ENCODE measurements at regions not wholly inside any gene's neighbourhood (a gene's known extent, or its start where the extent isn't known, plus 50 kb on each side); places are given as distances from the start of the nearest gene placed in this dataset.

- no peak for DNase-seq (ENCODE audit: low read depth)
- TF ChIP-seq, protein P1, sequence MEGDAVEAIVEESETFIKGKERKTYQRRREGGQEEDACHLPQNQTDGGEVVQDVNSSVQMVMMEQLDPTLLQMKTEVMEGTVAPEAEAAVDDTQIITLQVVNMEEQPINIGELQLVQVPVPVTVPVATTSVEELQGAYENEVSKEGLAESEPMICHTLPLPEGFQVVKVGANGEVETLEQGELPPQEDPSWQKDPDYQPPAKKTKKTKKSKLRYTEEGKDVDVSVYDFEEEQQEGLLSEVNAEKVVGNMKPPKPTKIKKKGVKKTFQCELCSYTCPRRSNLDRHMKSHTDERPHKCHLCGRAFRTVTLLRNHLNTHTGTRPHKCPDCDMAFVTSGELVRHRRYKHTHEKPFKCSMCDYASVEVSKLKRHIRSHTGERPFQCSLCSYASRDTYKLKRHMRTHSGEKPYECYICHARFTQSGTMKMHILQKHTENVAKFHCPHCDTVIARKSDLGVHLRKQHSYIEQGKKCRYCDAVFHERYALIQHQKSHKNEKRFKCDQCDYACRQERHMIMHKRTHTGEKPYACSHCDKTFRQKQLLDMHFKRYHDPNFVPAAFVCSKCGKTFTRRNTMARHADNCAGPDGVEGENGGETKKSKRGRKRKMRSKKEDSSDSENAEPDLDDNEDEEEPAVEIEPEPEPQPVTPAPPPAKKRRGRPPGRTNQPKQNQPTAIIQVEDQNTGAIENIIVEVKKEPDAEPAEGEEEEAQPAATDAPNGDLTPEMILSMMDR (IDR thresholded peaks at IDR 0.05; ENCODE audit: insufficient read depth, low read depth, low read length, missing control alignments), result no peak
- H3K4me3 ChIP-seq (ENCODE audit: low read depth, low read length), result no peak overlapping the region
Observed at GRCh38 chr18:70684821-70685220, 396.0 kb downstream of the SOCS6 start.

DNA sequence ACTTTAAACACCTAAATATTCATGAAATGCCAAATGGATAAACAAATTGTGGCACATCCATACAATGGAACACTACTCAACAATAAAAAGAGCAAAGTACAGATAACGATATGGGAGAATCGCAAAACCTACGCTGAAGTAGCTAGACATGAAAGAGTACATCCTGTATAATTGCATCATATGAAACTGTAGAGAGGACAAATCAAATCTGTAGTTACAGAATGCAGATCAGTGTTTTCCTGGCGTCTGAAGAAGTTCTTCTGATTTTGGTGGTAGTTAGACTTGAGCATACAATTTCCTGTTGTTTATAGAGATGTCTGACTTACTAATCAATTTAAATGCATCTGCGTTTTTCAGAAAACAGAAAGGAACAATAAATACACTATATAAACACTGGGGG, 394.4 kb downstream of the SOCS6 start:
- H3K4me3 ChIP-seq (ENCODE audit: low read depth, low read length), result no peak overlapping the region
- no peak for DNase-seq (ENCODE audit: low read depth)
- TF ChIP-seq, protein P1 (IDR thresholded peaks at IDR 0.05; ENCODE audit: insufficient read depth, low read depth, low read length, missing control alignments), result no peak

DNA sequence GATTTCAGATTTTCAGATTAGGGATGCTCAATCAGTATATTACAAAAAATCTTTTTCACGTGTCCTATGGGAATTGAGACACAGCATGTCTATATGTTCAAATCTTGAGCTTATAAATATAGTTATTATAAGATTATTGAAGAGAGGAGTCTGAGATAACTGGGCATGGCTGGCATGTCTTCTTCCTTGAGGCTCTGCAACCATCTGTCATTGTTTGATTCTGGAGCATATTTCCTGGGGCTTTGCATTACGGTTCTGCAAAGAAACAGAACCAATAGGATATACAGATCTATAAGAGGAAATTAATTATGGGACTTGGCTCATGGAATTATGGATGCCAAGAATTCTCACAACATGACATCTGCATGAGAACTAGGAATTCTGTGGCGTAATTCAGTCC, 386.1 kb downstream of the SOCS6 start:
- TF ChIP-seq, protein P1 (IDR thresholded peaks at IDR 0.05; ENCODE audit: insufficient read depth, low read depth, low read length, missing control alignments), result no peak
- H3K4me3 ChIP-seq (ENCODE audit: low read depth, low read length), result no peak overlapping the region

DNA sequence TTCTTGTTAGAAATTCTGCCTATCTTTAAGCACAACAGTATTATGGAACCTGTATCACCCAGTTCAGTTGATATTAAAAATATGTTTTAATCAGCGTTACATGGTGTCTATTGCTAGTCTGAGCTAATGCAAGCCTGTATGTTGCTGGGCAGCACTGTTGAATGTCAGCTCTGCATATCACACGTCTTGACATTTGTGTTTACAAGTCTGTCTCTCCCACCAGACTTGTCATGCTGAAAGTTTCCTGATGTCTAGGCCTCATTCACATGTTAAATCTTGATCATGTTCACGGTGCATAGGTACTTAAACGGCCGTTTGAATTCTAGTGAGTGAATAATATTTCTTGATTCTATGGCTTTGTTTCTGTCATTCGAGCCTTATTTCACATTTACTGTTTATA, 385.0 kb downstream of the SOCS6 start:
- TF ChIP-seq, protein P1 (IDR thresholded peaks at IDR 0.05; ENCODE audit: insufficient read depth, low read depth, low read length, missing control alignments), result no peak
- DNase-seq (ENCODE audit: low read depth), result no peak
- H3K4me3 ChIP-seq (ENCODE audit: low read depth, low read length), result no peak overlapping the region

More for the DNA sequence above, 386.1 kb downstream of the SOCS6 start:
- DNase-seq (ENCODE audit: low read depth), result no peak

DNA sequence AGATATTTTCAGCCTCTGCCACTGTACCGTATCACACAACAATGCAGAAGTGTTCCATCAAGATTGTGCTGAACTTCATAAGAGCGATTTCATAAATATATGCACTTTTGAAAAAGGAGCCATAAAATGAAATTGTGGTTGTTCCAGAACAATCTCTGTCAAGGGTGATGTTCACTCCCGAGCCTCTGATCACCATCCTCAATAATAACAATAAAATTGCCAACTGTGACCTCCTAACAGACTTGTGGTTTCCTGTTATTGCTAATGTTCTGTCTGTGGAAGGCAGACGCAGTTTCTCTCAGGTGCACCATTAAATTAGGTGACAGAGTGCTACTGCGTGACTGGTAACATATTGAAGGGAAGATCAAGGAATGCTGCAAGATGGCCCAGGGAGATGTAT, 383.7 kb downstream of the SOCS6 start:
- no peak overlapping the region for H3K4me3 ChIP-seq (ENCODE audit: low read depth, low read length)
- TF ChIP-seq, protein P1 (IDR thresholded peaks at IDR 0.05; ENCODE audit: insufficient read depth, low read depth, low read length, missing control alignments), result no peak
- no peak for DNase-seq (ENCODE audit: low read depth)

DNA sequence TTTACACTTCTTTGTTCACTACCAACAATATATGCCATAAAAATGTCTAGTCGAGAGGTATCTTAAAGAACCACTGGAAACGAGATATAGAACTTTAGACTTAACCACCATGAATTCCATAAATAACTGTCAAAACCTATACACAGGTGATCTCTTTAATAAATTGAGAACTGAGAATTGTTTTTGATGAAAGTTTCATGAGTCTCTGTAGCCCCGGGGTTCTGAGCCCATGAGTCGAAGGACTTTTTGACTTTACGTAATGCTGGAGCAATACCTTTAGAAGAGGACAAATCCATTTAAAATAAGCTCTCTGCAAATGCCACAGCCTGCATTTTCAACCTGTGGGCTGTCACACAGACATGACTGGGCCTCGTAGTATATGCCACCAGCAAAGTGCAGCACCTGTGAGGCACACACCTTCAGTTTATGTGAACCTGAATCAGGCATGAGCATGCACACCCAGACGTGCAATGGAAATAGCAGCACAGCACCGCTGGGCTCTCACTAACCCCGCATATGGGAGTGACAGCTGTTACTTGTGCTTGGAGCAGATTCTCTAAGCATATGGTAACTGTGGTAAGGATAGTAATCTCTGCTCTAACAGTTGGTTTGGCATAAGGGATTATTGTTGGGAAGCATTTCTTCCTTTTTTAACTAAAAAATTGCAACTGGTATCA, 383.2 kb downstream of the SOCS6 start:
- DNase-seq (ENCODE audit: low read depth), result no peak

More for the DNA sequence above, 383.2 kb downstream of the SOCS6 start:
- TF ChIP-seq, protein P1 (IDR thresholded peaks at IDR 0.05; ENCODE audit: insufficient read depth, low read depth, low read length, missing control alignments), result no peak
- H3K4me3 ChIP-seq (ENCODE audit: low read depth, low read length), result no peak overlapping the region

Measured in GM12865 (cell line).